ENCODE measurements at regions not wholly inside any gene's neighbourhood (a gene's known extent, or its start where the extent isn't known, plus 50 kb on each side); places are given as distances from the start of the nearest gene placed in this dataset.

DNA sequence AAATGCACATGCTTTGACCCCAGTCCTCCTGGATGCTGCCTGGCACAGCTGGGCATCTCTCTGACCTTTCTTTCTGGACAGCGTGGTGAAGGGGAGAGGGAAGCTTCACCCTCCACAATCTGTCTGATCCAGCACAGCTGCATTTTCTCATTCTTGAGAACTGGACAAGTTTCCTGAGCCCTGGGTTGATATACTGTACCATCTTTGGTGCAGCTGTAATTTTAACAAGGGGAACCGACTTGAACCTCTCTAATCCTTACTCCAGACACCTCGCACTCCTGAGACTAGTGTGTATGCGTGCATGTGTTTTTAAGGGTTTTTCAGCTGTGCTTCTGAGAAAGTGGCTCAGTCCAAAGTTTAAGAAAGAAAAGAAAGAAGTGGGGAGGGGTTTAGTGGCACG is 655.7 kb downstream of the INHBA start:
- DNase-seq (ENCODE audit: low read depth) = peak; percentile 77
- TF ChIP-seq, protein P1, sequence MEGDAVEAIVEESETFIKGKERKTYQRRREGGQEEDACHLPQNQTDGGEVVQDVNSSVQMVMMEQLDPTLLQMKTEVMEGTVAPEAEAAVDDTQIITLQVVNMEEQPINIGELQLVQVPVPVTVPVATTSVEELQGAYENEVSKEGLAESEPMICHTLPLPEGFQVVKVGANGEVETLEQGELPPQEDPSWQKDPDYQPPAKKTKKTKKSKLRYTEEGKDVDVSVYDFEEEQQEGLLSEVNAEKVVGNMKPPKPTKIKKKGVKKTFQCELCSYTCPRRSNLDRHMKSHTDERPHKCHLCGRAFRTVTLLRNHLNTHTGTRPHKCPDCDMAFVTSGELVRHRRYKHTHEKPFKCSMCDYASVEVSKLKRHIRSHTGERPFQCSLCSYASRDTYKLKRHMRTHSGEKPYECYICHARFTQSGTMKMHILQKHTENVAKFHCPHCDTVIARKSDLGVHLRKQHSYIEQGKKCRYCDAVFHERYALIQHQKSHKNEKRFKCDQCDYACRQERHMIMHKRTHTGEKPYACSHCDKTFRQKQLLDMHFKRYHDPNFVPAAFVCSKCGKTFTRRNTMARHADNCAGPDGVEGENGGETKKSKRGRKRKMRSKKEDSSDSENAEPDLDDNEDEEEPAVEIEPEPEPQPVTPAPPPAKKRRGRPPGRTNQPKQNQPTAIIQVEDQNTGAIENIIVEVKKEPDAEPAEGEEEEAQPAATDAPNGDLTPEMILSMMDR (IDR thresholded peaks at IDR 0.05; ENCODE audit: insufficient read depth, low read depth, low read length) = no peak
- H3K4me3 ChIP-seq (ENCODE audit: low read depth, low read length) = no peak overlapping the region

- no peak overlapping the region for H3K4me3 ChIP-seq (ENCODE audit: low read depth, low read length)
- DNase-seq (ENCODE audit: low read depth) = no peak
- TF ChIP-seq, protein P1 (IDR thresholded peaks at IDR 0.05; ENCODE audit: insufficient read depth, low read depth, low read length) = no peak
Observed at GRCh38 chr7:41046776-41047175, 656.1 kb downstream of the INHBA start.

DNA sequence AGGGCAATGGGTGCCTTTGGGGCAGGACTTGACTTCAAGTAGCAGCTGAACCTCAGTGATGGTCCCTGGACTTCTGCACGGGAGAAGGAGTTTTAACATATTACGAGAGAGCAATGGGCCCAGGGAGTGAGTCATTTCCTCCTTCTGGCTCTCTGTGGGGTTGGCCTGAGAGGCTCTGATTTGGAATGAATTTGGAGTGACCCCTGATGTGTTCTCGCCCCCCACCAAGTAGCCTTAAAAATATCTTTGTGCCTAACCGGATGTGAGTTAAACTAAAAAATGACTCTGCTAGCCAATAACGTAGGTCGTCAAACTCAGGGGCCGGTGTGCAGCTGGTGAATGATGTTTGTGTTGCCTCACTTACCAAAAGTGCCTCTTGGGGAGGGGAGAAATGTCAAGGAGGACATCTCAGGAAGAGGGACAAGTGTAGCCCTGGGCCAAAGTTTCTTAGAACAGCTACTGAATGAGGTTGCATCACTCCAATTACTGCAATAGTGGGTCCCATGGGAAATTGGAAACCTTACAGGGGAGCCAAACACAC is 656.6 kb downstream of the INHBA start:
- DNase-seq (ENCODE audit: low read depth) = peak; percentile 53
- no peak overlapping the region for H3K4me3 ChIP-seq (ENCODE audit: low read depth, low read length)
- TF ChIP-seq, protein P1 (IDR thresholded peaks at IDR 0.05; ENCODE audit: insufficient read depth, low read depth, low read length) = no peak

DNA sequence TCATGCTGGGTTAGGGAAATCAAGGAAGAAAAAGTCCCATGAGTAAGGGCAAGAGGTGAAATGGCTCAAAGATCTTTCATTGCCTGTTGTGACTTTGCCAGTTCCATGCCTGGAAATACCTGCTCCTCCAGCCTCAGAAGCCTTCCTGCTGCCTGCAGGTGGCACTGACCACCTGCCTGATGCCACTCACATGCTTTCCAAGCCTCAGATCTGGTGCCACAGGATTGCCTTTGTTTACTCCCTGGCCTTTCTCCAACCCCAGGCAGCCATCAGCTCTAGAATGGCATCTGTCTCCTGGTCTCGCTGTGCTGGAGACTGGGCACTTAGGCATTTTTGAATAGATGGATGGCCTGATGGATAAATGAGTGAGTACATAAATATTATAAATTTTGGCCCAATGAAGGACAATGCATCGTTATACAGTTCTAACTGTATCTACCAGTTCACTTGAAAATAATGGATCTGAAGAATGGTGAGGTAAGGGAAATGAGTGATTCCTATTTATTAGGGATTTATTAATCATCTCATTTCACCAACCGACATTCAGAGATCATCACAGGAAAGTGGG is 657.2 kb downstream of the INHBA start:
- no peak overlapping the region for H3K4me3 ChIP-seq (ENCODE audit: low read depth, low read length)
- TF ChIP-seq, protein P1 (IDR thresholded peaks at IDR 0.05; ENCODE audit: insufficient read depth, low read depth, low read length) = no peak
- DNase-seq (ENCODE audit: low read depth) = no peak

DNA sequence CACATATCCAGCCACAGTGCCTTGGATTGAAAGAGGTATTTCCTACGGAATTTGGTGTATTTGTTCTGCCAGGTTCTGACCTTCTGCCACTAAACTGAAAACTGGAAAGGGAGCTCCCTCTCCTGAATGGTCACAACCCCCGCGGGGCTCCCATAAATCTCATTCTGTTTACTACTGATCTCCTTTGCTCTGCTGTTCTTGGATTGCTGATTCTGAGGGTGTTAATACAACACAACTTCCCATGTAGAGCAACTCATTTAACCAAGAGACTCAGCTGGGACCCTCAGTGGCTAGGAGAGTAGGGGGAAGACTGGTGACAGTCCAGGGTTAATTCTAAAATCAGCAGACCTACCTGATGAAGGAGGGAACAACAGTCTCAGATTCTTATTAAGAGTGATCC is 662.9 kb downstream of the INHBA start:
- TF ChIP-seq, protein P1 (IDR thresholded peaks at IDR 0.05; ENCODE audit: insufficient read depth, low read depth, low read length) = no peak
- H3K4me3 ChIP-seq (ENCODE audit: low read depth, low read length) = no peak overlapping the region
- DNase-seq (ENCODE audit: low read depth) = no peak

DNA sequence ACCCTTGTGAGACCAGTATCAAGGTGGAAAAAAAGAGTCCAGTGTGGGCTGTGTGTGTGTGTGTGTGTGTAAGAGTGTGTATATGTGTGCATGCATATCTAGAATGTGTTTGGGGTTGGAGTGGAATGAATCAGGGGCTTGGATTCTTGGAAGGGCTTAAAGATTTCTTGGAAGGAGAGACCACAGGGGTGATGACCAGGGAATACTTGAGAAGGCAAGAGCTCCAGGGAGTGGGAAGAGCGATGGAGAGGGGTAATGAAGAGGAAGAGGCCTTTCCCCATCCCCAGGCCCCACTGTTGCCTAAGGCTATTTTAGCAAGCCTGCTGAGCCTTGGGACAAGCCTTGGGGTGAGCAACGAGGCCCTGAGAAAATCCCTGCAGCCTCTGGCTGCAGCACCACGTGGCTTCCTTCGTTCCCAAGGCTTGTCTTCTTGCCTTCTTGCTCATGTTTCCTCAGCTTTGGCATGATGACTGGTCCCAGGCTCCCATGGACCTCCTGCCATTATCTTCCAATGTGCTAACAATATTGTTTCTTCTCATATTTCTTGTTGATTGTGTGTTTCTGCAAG is 663.4 kb downstream of the INHBA start:
- H3K4me3 ChIP-seq (ENCODE audit: low read depth, low read length) = no peak overlapping the region
- no peak for DNase-seq (ENCODE audit: low read depth)
- TF ChIP-seq, protein P1 (IDR thresholded peaks at IDR 0.05; ENCODE audit: insufficient read depth, low read depth, low read length) = no peak
